SIG-M5 treated with dmso at 0.1 percent for 504 hours (cell line): ENCODE measurements at regions not wholly inside any gene's neighbourhood (a gene's known extent, or its start where the extent isn't known, plus 50 kb on each side); places are given as distances from the start of the nearest gene placed in this dataset.

Source experiments
- DNase-seq: peaks from one replicate; lab custom pipeline; 2025; ENCODE audit not compliant: unreplicated experiment; lab: John Stamatoyannopoulos, UW

DNA sequence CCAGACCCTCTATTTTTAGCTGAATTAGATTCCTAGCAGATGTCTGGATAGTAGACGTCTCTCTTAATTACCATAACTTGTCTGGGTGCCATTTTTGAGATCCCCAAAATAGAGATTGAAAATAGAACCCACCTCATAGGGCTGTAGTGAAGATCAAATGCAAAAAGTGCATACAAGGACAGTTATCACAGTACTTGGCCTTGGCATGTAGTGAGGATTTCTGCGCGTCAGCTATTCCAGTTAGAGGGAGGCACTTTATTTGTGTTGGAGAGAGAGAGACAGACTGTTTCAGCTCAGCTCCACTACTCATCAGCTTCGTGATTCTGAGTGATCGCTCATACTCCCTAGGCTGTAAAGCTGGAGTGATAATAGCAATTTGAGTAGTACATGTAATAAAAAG, 59.6 kb upstream of the CDH13 start:
- DNase-seq, result no peak

DNA sequence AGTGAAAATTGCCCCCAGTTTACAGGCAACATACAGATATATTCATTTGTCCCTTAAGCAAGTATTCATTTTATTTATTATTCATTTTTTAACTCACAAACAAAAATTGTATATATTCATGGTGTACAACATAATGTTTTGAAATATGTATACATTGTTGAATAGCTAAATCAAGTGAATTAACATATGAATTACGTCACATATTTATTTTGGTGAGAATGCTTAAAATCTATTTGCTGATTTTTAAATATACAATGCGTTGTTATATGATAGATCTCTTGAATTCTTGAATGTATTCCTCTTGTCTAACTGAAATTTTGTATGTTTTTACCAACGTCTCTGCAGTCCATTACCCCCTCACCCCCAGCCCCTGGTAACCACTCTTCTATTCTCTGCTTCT, 63.4 kb upstream of the CDH13 start:
- no peak for DNase-seq

DNA sequence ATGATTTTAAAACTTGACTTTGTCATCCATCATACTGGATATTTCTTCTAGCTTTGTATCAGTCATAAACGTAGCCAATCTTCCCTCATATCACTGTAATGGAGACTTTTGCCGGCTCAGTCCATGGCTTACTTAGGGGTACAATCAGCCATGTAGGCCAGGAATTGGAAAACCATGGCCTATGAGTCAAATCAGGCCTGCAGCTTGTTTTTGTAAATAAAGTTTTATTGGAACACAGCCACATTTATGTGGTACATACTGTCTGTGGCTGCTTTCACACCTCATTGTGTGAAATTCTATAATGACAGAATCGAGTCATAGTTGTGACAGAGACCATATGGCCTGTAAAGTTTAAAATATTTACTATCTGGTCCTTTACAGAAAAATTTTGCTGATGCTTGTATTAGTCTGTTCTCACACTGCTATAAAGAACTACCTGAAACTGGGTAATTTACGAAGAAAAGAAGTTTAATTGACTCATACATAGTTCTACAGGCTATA, 64.5 kb upstream of the CDH13 start:
- DNase-seq, result no peak

- no peak for DNase-seq
These were observed 65.9 kb upstream of the CDH13 start for GRCh38 chr16:82560805-82561325.

- no peak for DNase-seq
These were observed 82.2 kb upstream of the CDH13 start for GRCh38 chr16:82544378-82545160.

- DNase-seq, result no peak
These were observed 84.1 kb upstream of the CDH13 start for GRCh38 chr16:82542714-82543113.

- DNase-seq, result no peak
These were observed 85.7 kb upstream of the CDH13 start for GRCh38 chr16:82541103-82541502.

DNA sequence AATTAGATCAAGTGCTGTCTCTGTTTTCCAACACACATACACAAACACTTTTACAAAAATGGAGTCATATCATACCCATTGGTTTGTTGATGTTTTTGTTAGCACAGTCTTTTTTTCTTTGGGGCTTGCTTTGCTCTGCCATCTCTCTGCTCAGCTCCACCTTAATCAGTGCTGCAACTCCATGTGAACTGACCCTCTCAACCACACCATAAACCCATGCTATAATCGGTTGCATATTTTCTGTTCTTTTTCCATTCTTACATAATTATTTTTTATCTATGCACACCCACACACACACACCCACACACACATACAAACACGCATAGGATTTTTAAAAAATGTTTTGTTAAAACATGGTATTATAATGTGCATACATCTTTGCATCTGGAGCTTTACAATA, 91.0 kb upstream of the CDH13 start:
- no peak for DNase-seq

DNA sequence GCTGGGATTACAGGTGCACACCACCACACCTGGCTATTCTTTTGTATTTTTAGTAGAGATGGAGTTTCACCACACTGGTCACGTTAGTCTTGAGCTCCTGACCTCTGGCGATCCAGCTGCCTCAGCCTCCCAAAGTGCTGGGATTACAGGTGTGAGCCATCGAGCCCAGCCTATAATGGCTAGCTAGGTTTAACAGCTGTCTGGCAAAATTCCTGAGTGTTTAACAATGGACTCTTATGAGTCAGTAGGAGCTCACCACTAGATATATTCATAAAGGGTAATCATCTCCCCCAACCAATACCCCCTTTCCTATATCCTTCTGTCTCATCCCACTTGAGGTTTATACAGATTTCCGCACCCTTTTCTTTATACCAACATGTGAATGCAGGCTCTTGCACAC, 91.5 kb upstream of the CDH13 start:
- DNase-seq, result no peak

DNA sequence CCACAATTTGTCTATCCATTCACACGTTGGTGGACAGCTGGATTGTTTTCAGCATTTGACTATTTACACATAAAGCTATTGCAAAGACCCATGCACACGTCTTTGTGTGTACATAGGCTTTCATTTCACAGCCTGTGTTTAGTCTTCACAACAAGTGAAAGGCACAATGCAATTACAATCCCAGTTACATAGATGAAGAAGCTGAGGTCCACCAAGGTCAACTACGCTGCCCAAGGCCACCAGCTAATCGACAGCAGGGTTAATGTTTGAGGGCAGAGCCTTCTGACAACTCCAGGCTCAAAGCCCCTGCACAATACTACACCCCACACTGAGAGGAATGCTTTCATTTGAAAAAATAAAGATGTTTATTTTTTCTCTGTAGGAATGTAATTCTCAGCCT, 93.6 kb upstream of the CDH13 start:
- no peak for DNase-seq

DNA sequence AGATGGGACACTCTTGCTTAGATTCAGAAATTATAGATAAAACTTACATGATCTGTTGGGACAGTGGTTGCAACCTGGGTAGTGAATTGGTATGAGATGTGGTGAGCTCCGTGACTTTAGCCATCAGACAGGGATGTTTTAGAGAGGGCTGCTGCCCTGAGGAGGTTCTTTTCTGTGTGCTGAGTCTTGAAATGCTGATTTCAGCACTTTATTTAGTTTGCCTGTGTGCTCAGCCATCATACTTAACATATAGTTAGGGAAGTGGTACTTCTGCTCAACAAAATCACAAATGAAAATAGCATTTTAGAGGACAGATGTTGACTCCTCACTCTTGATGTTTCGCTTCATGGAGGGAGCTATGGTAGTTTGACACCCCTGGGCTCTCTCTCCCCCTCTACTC, 95.9 kb upstream of the CDH13 start:
- DNase-seq, result no peak

DNA sequence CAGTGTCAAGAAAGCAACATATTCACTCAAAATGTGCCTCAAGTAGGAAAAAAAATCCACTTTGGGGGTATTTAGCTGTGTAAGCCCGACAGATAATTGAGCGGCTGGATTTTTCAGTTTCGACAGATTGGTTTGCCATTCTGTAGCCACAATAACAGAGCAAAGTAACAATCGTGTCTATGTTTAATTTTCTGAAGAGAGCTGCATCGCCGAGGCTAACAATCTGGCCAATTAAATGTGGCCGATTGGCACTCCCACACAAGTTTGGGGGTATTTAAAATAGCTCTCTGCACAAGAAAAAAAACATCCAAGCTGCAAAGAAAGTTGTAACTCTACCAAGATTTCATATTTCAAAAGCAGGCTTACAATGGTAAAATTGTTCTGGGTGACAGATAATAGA, 99.7 kb upstream of the CDH13 start:
- no peak for DNase-seq

DNA sequence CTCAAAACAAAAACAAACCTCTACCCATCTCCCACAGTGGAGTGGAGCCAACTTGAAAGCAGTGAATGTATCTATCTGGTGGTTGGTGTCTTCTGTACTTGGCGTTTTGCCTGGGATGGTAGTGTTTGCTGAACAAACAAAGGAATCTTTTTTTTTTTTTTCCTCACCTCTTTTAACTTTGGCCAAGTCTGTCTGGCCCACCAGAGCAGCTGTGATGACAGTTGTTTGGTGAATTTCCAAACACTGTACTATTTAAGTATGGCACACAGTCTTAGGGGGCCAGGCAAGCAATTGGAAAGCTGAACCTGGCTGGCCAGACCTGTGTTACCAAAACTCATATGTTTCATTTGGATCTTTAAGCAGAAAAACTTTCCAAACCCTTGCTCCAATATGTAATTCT, 101.8 kb upstream of the CDH13 start:
- no peak for DNase-seq

DNA sequence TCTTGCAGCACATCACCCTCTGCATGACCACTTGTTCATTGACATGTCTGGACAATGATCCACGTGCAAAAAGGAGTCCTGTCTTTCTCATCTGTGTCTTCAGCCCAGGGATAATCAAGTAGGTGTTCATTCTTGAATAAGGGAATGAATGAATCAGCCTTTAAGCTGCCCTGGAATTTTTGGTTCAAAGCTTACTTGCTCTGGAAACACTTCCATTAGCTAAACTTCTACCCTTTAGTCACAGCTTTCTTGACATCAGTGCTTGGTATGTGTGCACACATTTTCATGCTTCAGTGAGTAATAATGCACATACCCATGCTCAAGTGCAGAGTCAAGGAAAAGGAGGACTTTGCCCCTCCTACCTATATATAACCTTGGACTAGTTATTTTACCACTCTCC, 103.0 kb upstream of the CDH13 start:
- no peak for DNase-seq

DNA sequence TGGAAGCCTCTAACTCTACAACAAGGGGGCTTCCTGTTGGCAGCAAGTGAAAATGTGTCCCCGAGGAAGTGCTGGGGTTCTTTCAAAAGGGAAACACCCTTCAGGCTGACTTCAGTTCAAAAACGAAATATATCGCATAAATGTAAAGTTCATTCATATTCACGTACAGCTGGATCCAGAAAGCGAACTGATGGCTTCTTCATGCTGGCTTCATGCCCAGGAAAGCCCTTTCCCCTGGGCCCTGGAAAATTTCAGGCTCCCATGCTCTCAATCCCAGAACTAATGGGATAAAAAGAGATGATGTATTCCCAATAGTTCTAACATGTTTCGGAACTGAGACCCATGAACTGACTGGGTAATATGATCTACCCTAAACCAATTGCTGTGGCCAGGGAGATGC, 104.7 kb upstream of the CDH13 start:
- no peak for DNase-seq

- no peak for DNase-seq
These were observed 108.0 kb upstream of the CDH13 start for GRCh38 chr16:82518811-82519210.

DNA sequence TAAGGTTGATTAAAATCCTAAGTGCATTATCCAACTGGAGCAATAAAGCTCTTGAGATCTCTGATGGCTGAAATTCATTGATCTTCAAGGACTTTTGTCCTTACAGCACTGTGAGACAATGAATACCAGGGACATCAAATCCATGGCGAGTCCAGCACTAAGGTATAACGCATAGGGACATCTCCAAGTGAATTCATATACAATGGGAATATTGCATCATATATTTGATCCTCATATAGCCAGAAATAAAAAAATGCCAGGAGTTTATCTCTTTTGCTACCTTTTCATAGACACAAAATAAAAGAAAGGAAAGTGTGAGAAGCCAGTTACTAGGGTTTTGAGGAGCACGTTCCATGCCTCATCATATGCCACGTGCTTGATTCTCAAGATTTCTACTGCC, 112.5 kb upstream of the CDH13 start:
- no peak for DNase-seq

DNA sequence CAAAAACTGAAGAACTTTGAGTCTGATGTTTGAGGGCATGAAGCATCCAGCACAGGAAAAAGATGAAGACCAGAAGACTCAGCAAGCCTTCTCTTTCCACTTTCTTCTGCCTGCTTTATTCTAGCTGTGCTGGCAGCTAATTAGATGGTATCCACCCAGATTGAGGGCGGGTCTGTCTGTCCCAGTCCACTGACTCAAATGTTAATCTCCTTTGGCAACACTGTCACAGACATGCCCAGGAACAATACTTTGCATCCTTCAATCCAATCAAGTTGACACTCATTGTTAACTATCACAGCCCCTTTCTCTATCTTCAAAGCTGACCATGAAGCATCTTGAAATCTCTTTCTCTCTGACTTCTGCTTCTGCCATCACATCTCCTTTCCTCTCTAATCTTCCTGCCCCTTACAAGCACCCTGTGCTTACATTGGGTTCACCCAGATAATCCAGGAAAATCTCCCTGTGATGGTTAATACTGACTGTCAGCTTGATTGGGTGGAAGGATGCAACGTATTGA, 115.9 kb upstream of the CDH13 start:
- no peak for DNase-seq

- DNase-seq, result no peak
These were observed 116.9 kb upstream of the CDH13 start for GRCh38 chr16:82509691-82510430.

- DNase-seq, result no peak
These were observed 119.8 kb upstream of the CDH13 start for GRCh38 chr16:82506692-82507670.

DNA sequence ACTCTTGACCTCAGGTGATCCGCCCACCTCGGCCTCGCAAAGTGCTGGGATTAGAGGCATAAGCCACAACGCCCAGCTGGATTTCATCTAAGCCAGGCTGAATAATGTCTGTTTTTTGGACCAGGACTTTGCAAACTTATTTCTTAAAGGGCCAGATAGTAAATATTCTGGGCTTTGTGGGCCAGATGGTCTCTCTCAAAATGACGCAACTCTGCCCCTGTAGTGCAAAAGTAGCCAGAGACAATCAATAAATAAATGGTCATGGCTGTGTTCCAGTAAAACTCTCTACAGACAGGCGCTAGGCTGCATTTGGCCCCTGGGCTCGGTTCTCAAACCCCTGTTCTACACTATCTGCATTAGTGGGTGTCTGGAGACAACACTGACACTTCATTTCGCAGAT, 121.9 kb upstream of the CDH13 start:
- no peak for DNase-seq
